H9 (cell line): ENCODE measurements at regions not wholly inside any gene's neighbourhood (a gene's known extent, or its start where the extent isn't known, plus 50 kb on each side); places are given as distances from the start of the nearest gene placed in this dataset.

Experiments
- DNase-seq: peaks from one replicate; pipeline ENCODE4 v3.0.0-alpha.2; 2017
- H2AFZ ChIP-seq: one replicate; pipeline ENCODE4 v1.6.1; 2013; ENCODE audit warnings: mild to moderate bottlenecking, low read length, control low read depth, moderate library complexity
- H2AK5ac ChIP-seq: 2 replicates; pipeline ENCODE4 v1.6.1; 2013; ENCODE audit warnings: low read length, control low read depth, mixed read lengths; ENCODE audit not compliant: insufficient read length
- H2BK120ac ChIP-seq: one replicate; pipeline ENCODE4 v1.6.1; 2013; ENCODE audit warnings: low read depth, mild to moderate bottlenecking, low read length, control low read depth, inconsistent platforms; ENCODE audit not compliant: poor library complexity, severe bottlenecking
- H2BK12ac ChIP-seq: 2 replicates; pipeline ENCODE4 v1.6.1; 2013; ENCODE audit warnings: low read length, control low read depth, mixed read lengths, low read depth; ENCODE audit not compliant: insufficient read length
- H2BK15ac ChIP-seq: 2 replicates; pipeline ENCODE4 v1.6.1; 2013; ENCODE audit warnings: low read depth, low read length, control low read depth
- H2BK20ac ChIP-seq: one replicate; pipeline ENCODE4 v1.6.1; 2013; ENCODE audit warnings: low read depth, mild to moderate bottlenecking, low read length, control low read depth, inconsistent platforms; ENCODE audit not compliant: poor library complexity, severe bottlenecking
- H2BK5ac ChIP-seq: 2 replicates; pipeline ENCODE4 v1.6.1; 2013; ENCODE audit warnings: low read length, control low read depth, mixed read lengths; ENCODE audit not compliant: insufficient read length
- H3K14ac ChIP-seq: 2 replicates; pipeline ENCODE4 v1.6.1; 2013; ENCODE audit warnings: low read length, control low read depth; ENCODE audit not compliant: insufficient read depth
- H3K18ac ChIP-seq: 2 replicates; pipeline ENCODE4 v1.6.1; 2013; ENCODE audit warnings: low read depth, mild to moderate bottlenecking, mixed read lengths, low read length, control low read depth; ENCODE audit not compliant: insufficient read length
- H3K23ac ChIP-seq: 2 replicates; pipeline ENCODE4 v1.6.1; 2013; ENCODE audit warnings: low read length, control low read depth, mixed read lengths, low read depth; ENCODE audit not compliant: insufficient read length
- H3K23me2 ChIP-seq: 2 replicates; pipeline ENCODE4 v1.6.1; 2013; ENCODE audit warnings: low read depth, mild to moderate bottlenecking, mixed read lengths, low read length, control low read depth; ENCODE audit not compliant: insufficient read length, poor library complexity, severe bottlenecking
- H3K27ac ChIP-seq: 2 replicates; pipeline ENCODE4 v1.5.1; 2013; ENCODE audit warnings: low read length, control low read depth, mixed read lengths, low read depth; ENCODE audit not compliant: insufficient read length
- H3K27me3 ChIP-seq: 2 replicates; pipeline ENCODE4 v1.6.1; 2013; ENCODE audit warnings: low read length, control low read depth, inconsistent platforms; ENCODE audit not compliant: insufficient read depth
- H3K4ac ChIP-seq: 2 replicates; pipeline ENCODE4 v1.6.1; 2013; ENCODE audit warnings: low read depth, mild to moderate bottlenecking, control low read depth, inconsistent platforms, low read length, moderate library complexity
- H3K4me1 ChIP-seq: 2 replicates; pipeline ENCODE4 v1.6.1; 2013; ENCODE audit warnings: low read length, control low read depth, inconsistent platforms; ENCODE audit not compliant: insufficient read depth
- H3K4me2 ChIP-seq: 2 replicates; pipeline ENCODE4 v1.6.1; 2013; ENCODE audit warnings: low read length, control low read depth, mixed read lengths; ENCODE audit not compliant: insufficient read length, insufficient read depth
- H3K56ac ChIP-seq: 2 replicates; pipeline ENCODE4 v1.6.1; 2013; ENCODE audit warnings: low read depth, mild to moderate bottlenecking, mixed read lengths, low read length, control low read depth; ENCODE audit not compliant: insufficient read length
- H3K79me1 ChIP-seq: 2 replicates; pipeline ENCODE4 v1.6.1; 2013; ENCODE audit warnings: low read depth, mild to moderate bottlenecking, moderate library complexity, low read length, control low read depth, inconsistent platforms; ENCODE audit not compliant: insufficient read depth, poor library complexity, severe bottlenecking
- H3K79me2 ChIP-seq: 2 replicates; pipeline ENCODE4 v1.6.1; 2013; ENCODE audit warnings: low read length, control low read depth, inconsistent platforms; ENCODE audit not compliant: insufficient read depth
- H3K9ac ChIP-seq: 2 replicates; pipeline ENCODE4 v1.6.1; 2013; ENCODE audit warnings: low read length, control low read depth, mixed read lengths; ENCODE audit not compliant: insufficient read length; ENCODE audit errors: extremely low read depth
- H3K9me3 ChIP-seq: one replicate; pipeline ENCODE4 v1.6.1; 2013; ENCODE audit warnings: low read depth, low read length, inconsistent platforms; ENCODE audit not compliant: control insufficient read depth
- H3T11ph ChIP-seq: one replicate; pipeline ENCODE4 v1.6.1; 2013; ENCODE audit warnings: mild to moderate bottlenecking, low read length, control low read depth, inconsistent platforms
- H4K20me1 ChIP-seq: one replicate; pipeline ENCODE4 v1.6.1; 2013; ENCODE audit not compliant: control insufficient read depth, insufficient read length, insufficient read depth
- H4K5ac ChIP-seq: 2 replicates; pipeline ENCODE4 v1.6.1; 2013; ENCODE audit warnings: low read depth, mild to moderate bottlenecking, mixed read lengths, low read length, control low read depth; ENCODE audit not compliant: insufficient read length
- H4K8ac ChIP-seq: replicated peaks from 2 replicates; pipeline ENCODE4 v1.6.1; 2013; ENCODE audit warnings: low read length, control low read depth, mixed read lengths, low read depth; ENCODE audit not compliant: insufficient read length
- H4K91ac ChIP-seq: 2 replicates; pipeline ENCODE4 v1.6.1; 2013; ENCODE audit warnings: low read depth, mild to moderate bottlenecking, moderate library complexity, mixed read lengths, low read length, control low read depth; ENCODE audit not compliant: insufficient read length
- H3K27ac Mint-ChIP-seq, 3 experiments: 2 replicates in 2 of 3; 3 replicates in 1 of 3; pipeline ENCODE4 v1.8.0; 2020 to 2021; ENCODE audit warnings: mixed read lengths in 3 of 3, mild to moderate bottlenecking in 1 of 3, moderate library complexity in 1 of 3
- H3K27me3 Mint-ChIP-seq: 2 replicates; pipeline ENCODE4 v1.8.0; 2021; ENCODE audit warnings: low read depth, mild to moderate bottlenecking, moderate library complexity, mixed read lengths
- H3K36me3 Mint-ChIP-seq, 3 experiments: 2 replicates in 2 of 3; 3 replicates in 1 of 3; pipeline ENCODE4 v1.8.0; 2020 to 2021; ENCODE audit warnings: low read depth in 3 of 3, mixed read lengths in 3 of 3; ENCODE audit not compliant: insufficient read depth in 1 of 3
- H3K4me1 Mint-ChIP-seq, 2 experiments: 2 replicates each; pipeline ENCODE4 v1.8.0; 2020; ENCODE audit warnings: mixed read lengths in 2 of 2
- H3K4me3 Mint-ChIP-seq, 2 experiments: 2 replicates in 1 of 2; 3 replicates in 1 of 2; pipeline ENCODE4 v1.8.0; 2020 to 2021; ENCODE audit warnings: mild to moderate bottlenecking in 2 of 2, mixed read lengths in 2 of 2, moderate library complexity in 1 of 2
- H3K9me3 Mint-ChIP-seq, 2 experiments: 2 replicates in 1 of 2; 3 replicates in 1 of 2; pipeline ENCODE4 v1.8.0; 2020; ENCODE audit warnings: mild to moderate bottlenecking in 2 of 2, mixed read lengths in 2 of 2, moderate library complexity in 1 of 2
- CTCF ChIP-seq: fragments of 200-600 bp; sonication (generic); conservative IDR thresholded peaks from 3 replicates; pipeline ENCODE4 v1.8.0; 2021; ENCODE audit warnings: antibody characterized with exemption, mild to moderate bottlenecking
- WGBS: extraction: QIAGEN DNeasy Blood & Tissue Kit; methylation state at CpG from one replicate; pipeline ENCODE4 v1.1.7; 2013; ENCODE audit warnings: missing lambda C conversion rate, low lambda C conversion rate, mixed read lengths; ENCODE audit not compliant: insufficient read length; ENCODE audit errors: extremely low coverage; 5-methylcytosine and 5-hydroxymethylcytosine counted together

GRCh38 chr5:145680767-145681166, 154.4 kb downstream of the PRELID2 start:
- Histone ChIP-seq H2BK20ac (no peak overlapping the region), H3K4ac (no peak overlapping the region), H3K27ac (no peak overlapping the region), H4K8ac (no peak overlapping the region), H3K14ac (no peak overlapping the region), H2AFZ (no peak overlapping the region), H3K23me2 (no peaks in the 10 kb centered on the region), H3K4me1 (no peaks in the 10 kb centered on the region; the same call in 1 of the 2 replicates), H2BK120ac (no peak overlapping the region), H3K9me3 (no peaks in the 10 kb centered on the region), H4K91ac (no peak overlapping the region), H3K27me3 (no peaks in the 10 kb centered on the region), H4K5ac (no peak overlapping the region), H4K20me1 (no peaks in the 10 kb centered on the region), H2BK5ac (no peak overlapping the region), H3K56ac (no peak overlapping the region), H2BK15ac (no peak overlapping the region), H3K4me2 (no peak overlapping the region), H3K79me2 (no peaks in the 10 kb centered on the region), H3K18ac (no peak overlapping the region), H3T11ph (no peak overlapping the region), H2AK5ac (no peak overlapping the region), H3K9ac (no peak overlapping the region), H2BK12ac (no peak overlapping the region), H3K79me1 (no peaks in the 10 kb centered on the region), H3K23ac (no peak overlapping the region)
- no peak overlapping the region for H3K27ac Mint-ChIP-seq
- no peaks in the 10 kb centered on the region for H3K27me3 Mint-ChIP-seq
- H3K4me3 Mint-ChIP-seq = no peak overlapping the region
- TF ChIP-seq CTCF = no peak
- H3K9me3 Mint-ChIP-seq = no peaks in the 10 kb centered on the region
- H3K4me1 Mint-ChIP-seq = peaks cover 2 to 8% of the 10 kb centered on the region in 2 experiments
- no peak for DNase-seq
- no peaks in the 10 kb centered on the region for H3K36me3 Mint-ChIP-seq
- WGBS = no CpG with 5 or more reads among the region's 7 CpGs
